ENCODE measurements at regions not wholly inside any gene's neighbourhood (a gene's known extent, or its start where the extent isn't known, plus 50 kb on each side); places are given as distances from the start of the nearest gene placed in this dataset.
"Not testable (repeated sequence)": the region's sequence is repeated elsewhere in the genome, so short reads cannot be mapped to it uniquely, and the experiment has no call there.

DNA sequence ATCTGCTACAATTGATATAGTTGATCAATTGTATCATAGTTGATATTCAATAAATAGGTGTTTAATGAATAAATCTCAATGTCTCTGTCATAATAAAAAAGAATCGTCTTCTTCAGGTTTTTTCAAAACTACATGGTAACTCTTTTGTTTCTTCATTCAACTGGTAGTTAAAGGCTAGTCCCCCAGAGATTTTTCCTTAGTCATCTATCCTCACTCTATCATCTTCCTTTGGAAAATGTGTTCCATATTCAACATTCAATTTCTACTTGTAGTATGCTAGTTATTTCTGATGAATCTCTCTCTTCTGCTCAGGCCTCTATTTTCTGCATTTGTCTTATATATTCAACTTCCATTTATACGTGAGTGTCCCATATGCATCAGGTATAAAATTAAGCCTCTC is 558.8 kb downstream of the KCNT2 start:
- Mint-ChIP-seq H3K4me3 (no peak overlapping the region), H3K36me3 (ENCODE audit: low read depth) (no peaks in the 10 kb centered on the region), H3K9me3 (no peaks in the 10 kb centered on the region; the same call in 1 of the 2 replicates), H3K27me3 (ENCODE audit: insufficient read depth) (no peaks in the 10 kb centered on the region), H3K27ac (no peak overlapping the region), H3K4me1 (ENCODE audit: low read depth) (no peaks in the 10 kb centered on the region; the same call in 1 of the 2 replicates)
- TF ChIP-seq CTCF (IDR thresholded peaks at IDR 0.05), result no peak
- DNase-seq, result no peak

DNA sequence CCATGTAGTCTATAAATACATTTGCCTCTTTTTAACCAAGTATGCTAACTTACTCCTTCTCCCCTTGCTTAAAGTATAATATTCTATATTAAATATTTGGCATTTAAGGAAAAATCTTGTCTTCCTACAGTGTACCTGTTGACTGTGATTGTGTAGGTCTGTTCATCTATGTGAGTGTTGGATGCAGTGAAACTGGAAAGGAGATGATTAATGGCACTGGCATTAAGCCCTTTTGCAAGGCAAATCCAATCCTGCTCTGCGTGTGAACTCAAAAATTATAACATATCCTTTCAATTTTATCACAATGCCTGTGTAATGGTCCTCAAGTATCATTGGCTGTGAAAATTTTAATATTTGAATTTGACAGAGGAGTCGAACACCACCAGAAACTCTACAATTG is 565.0 kb downstream of the KCNT2 start:
- Mint-ChIP-seq H3K27me3 (ENCODE audit: insufficient read depth) (no peaks in the 10 kb centered on the region), H3K4me1 (ENCODE audit: low read depth) (no peaks in the 10 kb centered on the region), H3K27ac (no peak overlapping the region), H3K36me3 (ENCODE audit: low read depth) (no peaks in the 10 kb centered on the region), H3K4me3 (no peak overlapping the region), H3K9me3 (peaks cover 20% of the 10 kb centered on the region)
- no peak for TF ChIP-seq CTCF (IDR thresholded peaks at IDR 0.05)
- DNase-seq, result no peak

- no peak for DNase-seq
- Mint-ChIP-seq H3K27ac (no peak overlapping the region), H3K36me3 (ENCODE audit: low read depth) (no peaks in the 10 kb centered on the region), H3K9me3 (peaks cover 7% of the 10 kb centered on the region; the same call in 1 of the 2 replicates), H3K4me3 (peak overlapping the region; percentile 6; the same call in 1 of the 2 replicates), H3K4me1 (ENCODE audit: low read depth) (no peaks in the 10 kb centered on the region; the same call in 1 of the 2 replicates), H3K27me3 (ENCODE audit: insufficient read depth) (no peaks in the 10 kb centered on the region)
- no peak for TF ChIP-seq CTCF (IDR thresholded peaks at IDR 0.05)
These were observed 574.0 kb downstream of the KCNT2 start for GRCh38 chr1:196034080-196034706.

DNA sequence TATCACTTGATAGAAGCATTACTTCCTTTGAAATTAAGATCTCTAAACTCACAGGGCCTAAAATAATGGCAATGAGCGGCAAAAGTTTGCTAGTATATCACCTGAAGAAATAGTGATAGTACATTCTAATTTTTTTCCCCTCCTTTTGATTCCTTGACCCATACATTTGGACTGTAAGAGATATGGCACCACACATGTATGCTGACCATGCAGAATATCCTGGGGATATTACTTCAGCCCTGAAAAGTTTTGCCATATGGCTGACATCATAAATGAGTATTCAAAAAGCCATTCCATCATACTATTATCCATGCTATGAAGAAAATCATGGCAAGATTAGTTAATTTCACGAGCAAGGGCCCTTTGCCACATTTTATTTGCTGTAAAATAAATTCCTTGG is 576.9 kb downstream of the KCNT2 start:
- H3K4me1 Mint-ChIP-seq (ENCODE audit: low read depth); H3K36me3 Mint-ChIP-seq (ENCODE audit: low read depth); H3K27ac Mint-ChIP-seq; H3K9me3 Mint-ChIP-seq; H3K27me3 Mint-ChIP-seq (ENCODE audit: insufficient read depth); H3K4me3 Mint-ChIP-seq; DNase-seq: not testable (repeated sequence)

DNA sequence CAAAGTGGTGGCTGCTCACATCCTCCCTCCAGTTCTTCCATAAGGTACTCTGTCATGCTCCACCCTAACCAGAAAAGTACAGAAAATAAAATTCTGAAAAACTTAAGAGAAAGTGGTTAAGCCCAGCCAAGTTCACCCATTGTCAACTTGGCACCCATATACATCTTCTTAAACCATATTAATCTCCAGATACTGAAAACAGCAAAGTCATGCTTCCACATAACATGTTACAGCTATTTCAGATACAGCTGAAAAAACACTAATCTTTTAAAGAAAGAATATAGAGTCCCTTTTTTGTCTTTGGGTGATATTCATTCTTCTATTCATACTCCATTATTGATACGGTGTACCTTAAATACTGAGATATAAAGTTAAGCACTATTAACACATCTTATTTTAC is 577.8 kb downstream of the KCNT2 start:
- no peaks in the 10 kb centered on the region; the same call in 1 of the 2 replicates for H3K4me1 Mint-ChIP-seq (ENCODE audit: low read depth)
- H3K27me3 Mint-ChIP-seq (ENCODE audit: insufficient read depth), result no peaks in the 10 kb centered on the region
- no peak overlapping the region for H3K27ac Mint-ChIP-seq
- TF ChIP-seq CTCF (IDR thresholded peaks at IDR 0.05), result no peak
- no peaks in the 10 kb centered on the region; the same call in 1 of the 2 replicates for H3K9me3 Mint-ChIP-seq
- H3K36me3 Mint-ChIP-seq (ENCODE audit: low read depth), result no peaks in the 10 kb centered on the region
- no peak overlapping the region for H3K4me3 Mint-ChIP-seq
- DNase-seq, result no peak

DNA sequence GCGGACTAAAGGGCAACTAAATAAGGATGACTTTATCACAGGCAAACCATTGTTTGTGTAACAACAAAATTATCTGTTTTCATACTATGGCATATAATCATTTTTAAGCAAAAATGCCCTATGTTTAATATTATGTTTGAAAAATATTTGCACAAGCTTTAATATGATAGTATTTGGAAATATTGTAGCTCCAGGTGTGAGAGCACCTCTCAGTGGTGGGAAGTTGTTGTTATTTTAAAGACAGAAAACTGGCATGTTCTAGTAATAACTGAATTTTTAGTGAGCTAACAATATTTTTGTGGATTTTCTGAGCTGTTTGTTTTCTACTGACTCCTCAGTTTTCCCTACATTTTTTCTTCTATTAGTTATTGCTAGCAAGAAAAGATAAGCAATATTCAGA is 578.8 kb downstream of the KCNT2 start:
- Mint-ChIP-seq H3K4me3 (no peak overlapping the region), H3K9me3 (no peaks in the 10 kb centered on the region; the same call in 1 of the 2 replicates), H3K36me3 (ENCODE audit: low read depth) (no peaks in the 10 kb centered on the region), H3K4me1 (ENCODE audit: low read depth) (no peaks in the 10 kb centered on the region; the same call in 1 of the 2 replicates), H3K27me3 (ENCODE audit: insufficient read depth) (no peaks in the 10 kb centered on the region), H3K27ac (no peak overlapping the region)
- no peak for TF ChIP-seq CTCF (IDR thresholded peaks at IDR 0.05)
- no peak for DNase-seq
